Activated CD8-positive, alpha-beta T cell treated with anti-CD3 and anti-CD28 coated beads for 36 hours (primary cell): ENCODE measurements at regions not wholly inside any gene's neighbourhood (a gene's known extent, or its start where the extent isn't known, plus 50 kb on each side); places are given as distances from the start of the nearest gene placed in this dataset.

ENCODE experiments used
- ATAC-seq: fragments of 200-7000 bp; cut with Tn5 transposase; one replicate; pipeline ENCODE4 v1.10.0; 2021; ENCODE audit warnings: mild to moderate bottlenecking, moderate library complexity
- CTCF ChIA-PET: fragments of 350-600 bp; sonication (Branson Sonifier 250); formaldehyde crosslinking; loops from one replicate; lab custom pipeline; 2021; ENCODE audit warnings: antibody characterized with exemption; lab: Charles Lee
- POLR2A ChIA-PET: fragments of 350-600 bp; sonication (Branson Sonifier 250); formaldehyde crosslinking; loops from one replicate; lab custom pipeline; 2021; ENCODE audit warnings: antibody characterized with exemption; lab: Charles Lee
- DNase-seq: peaks from one replicate; pipeline ENCODE4 v3.0.0-alpha.2; 2020
- H3K27ac Mint-ChIP-seq: one replicate; pipeline ENCODE4 v1.8.0; 2021; ENCODE audit warnings: mild to moderate bottlenecking, mixed read lengths
- H3K27me3 Mint-ChIP-seq: one replicate; pipeline ENCODE4 v1.8.0; 2021; ENCODE audit warnings: mixed read lengths
- H3K36me3 Mint-ChIP-seq: one replicate; pipeline ENCODE4 v1.8.0; 2021; ENCODE audit warnings: low read depth, mixed read lengths
- H3K4me1 Mint-ChIP-seq: one replicate; pipeline ENCODE4 v1.8.0; 2021; ENCODE audit warnings: low read depth, mixed read lengths
- H3K4me3 Mint-ChIP-seq: one replicate; pipeline ENCODE4 v1.8.0; 2021; ENCODE audit warnings: mild to moderate bottlenecking, moderate library complexity, mixed read lengths
- H3K9me3 Mint-ChIP-seq: one replicate; pipeline ENCODE4 v1.8.0; 2021; ENCODE audit warnings: mixed read lengths
- intact Hi-C: fragments of 100-400 bp; cut with micrococcal nuclease; formaldehyde crosslinking; loops from one replicate; pipeline ENCODE4 v1.10.0; 2022
- TF ChIP-seq, protein P1 (sequence below): fragments of 200-600 bp; IDR thresholded peaks from one replicate; pipeline ENCODE4 v1.8.0; 2022; ENCODE audit warnings: antibody characterized with exemption, mild to moderate bottlenecking

DNA sequence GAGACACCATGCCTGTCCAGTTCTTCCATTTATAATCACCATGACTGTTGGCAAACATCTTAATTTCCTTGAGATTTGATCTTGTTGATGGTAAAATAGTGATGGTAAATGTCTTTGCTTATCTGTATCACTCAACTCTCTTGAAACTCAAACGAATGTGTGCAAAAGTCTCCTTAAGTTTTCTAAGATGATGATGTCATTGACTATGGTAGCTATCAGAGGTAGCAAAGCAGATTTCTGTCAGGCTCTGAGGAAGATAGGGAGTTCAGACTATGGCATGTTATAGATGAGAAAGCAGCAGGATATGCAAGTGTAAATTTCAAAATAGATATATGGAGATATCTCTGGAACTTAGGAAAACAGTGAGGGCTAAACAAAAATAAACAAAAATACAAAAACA, 121.0 kb upstream of the GJE1 start:
- ATAC-seq = no peak
- intact Hi-C loops = no loop called here
- H3K27me3 Mint-ChIP-seq = peaks cover 8% of the 10 kb centered on the region
- no peak overlapping the region for H3K4me3 Mint-ChIP-seq
- peaks cover 15% of the 10 kb centered on the region for H3K4me1 Mint-ChIP-seq
- no peaks in the 10 kb centered on the region for H3K36me3 Mint-ChIP-seq
- DNase-seq = no peak
- TF ChIP-seq, protein P1, sequence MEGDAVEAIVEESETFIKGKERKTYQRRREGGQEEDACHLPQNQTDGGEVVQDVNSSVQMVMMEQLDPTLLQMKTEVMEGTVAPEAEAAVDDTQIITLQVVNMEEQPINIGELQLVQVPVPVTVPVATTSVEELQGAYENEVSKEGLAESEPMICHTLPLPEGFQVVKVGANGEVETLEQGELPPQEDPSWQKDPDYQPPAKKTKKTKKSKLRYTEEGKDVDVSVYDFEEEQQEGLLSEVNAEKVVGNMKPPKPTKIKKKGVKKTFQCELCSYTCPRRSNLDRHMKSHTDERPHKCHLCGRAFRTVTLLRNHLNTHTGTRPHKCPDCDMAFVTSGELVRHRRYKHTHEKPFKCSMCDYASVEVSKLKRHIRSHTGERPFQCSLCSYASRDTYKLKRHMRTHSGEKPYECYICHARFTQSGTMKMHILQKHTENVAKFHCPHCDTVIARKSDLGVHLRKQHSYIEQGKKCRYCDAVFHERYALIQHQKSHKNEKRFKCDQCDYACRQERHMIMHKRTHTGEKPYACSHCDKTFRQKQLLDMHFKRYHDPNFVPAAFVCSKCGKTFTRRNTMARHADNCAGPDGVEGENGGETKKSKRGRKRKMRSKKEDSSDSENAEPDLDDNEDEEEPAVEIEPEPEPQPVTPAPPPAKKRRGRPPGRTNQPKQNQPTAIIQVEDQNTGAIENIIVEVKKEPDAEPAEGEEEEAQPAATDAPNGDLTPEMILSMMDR = no peak
- H3K9me3 Mint-ChIP-seq = peaks cover 2% of the 10 kb centered on the region
- ChIA-PET POLR2A (no interaction called here), CTCF (interaction anchor here (1.4 kb wide), 1 partner anchor 21 kb away, joined by 4 read pairs; no protein-coding TSS in a partner anchor)
- H3K27ac Mint-ChIP-seq = no peak overlapping the region

DNA sequence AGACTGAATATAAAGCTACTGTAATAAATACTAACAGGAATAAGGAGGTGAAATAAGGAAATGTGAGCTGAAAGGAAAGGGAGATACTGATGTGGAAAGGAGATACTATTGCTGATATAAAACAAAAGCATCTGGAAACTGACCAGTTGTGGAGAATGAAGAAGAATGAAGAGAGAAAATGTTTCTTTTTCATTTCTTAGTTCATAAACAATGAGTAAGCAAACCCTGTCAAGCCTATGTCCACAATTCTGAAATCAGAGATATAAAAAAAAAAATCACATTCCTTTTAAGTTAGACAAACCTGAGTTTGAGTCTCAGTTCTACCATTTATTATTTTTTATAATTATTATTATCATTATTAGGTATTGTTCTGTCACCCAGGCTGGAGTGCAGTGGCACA, 121.6 kb upstream of the GJE1 start:
- TF ChIP-seq, protein P1 = no peak
- POLR2A ChIA-PET = interaction anchor here (0.6 kb wide), 1 partner anchor 136 kb away, joined by 3 read pairs; no protein-coding TSS in a partner anchor
- Mint-ChIP-seq H3K9me3 (peaks cover 2% of the 10 kb centered on the region), H3K27me3 (peaks cover 10% of the 10 kb centered on the region), H3K36me3 (no peaks in the 10 kb centered on the region), H3K4me3 (no peak overlapping the region), H3K4me1 (peaks cover 15% of the 10 kb centered on the region), H3K27ac (no peak overlapping the region)
- ATAC-seq = no peak
- CTCF ChIA-PET = no interaction called here
- intact Hi-C loops = no loop called here
- no peak for DNase-seq

DNA sequence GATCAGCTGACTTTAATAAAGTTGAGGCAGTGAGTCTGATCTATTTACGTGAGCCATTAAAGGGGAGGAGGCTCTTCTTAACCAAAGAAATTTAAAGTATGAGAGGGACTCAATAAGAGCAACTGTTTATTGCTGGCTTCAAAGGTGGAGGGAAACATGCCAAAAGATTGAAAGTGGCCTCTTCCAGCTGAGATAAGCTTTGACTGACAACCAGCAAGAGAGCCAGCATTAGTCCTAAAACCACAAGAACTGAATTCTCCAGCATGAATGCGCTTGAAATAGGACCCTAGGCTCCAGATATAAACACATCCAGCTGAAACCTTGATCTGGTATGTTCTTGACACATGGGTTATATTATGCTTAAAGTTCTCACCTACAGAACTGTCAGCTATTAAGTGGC, 123.1 kb upstream of the GJE1 start:
- no peak overlapping the region for H3K4me3 Mint-ChIP-seq
- peaks cover 8% of the 10 kb centered on the region for H3K27me3 Mint-ChIP-seq
- ChIA-PET CTCF (interaction anchor here (1.0 kb wide), 1 partner anchor 20 kb away, joined by 4 read pairs; no protein-coding TSS in a partner anchor), POLR2A (interaction anchor here (1.0 kb wide), 1 partner anchor 127 kb away, joined by 3 read pairs; no protein-coding TSS in a partner anchor)
- intact Hi-C loops = no loop called here
- H3K4me1 Mint-ChIP-seq = peaks cover 13% of the 10 kb centered on the region
- DNase-seq (no peak), ATAC-seq (no peak)
- peaks cover 2% of the 10 kb centered on the region for H3K9me3 Mint-ChIP-seq
- TF ChIP-seq, protein P1 = no peak
- no peaks in the 10 kb centered on the region for H3K36me3 Mint-ChIP-seq
- H3K27ac Mint-ChIP-seq = no peak overlapping the region

DNA sequence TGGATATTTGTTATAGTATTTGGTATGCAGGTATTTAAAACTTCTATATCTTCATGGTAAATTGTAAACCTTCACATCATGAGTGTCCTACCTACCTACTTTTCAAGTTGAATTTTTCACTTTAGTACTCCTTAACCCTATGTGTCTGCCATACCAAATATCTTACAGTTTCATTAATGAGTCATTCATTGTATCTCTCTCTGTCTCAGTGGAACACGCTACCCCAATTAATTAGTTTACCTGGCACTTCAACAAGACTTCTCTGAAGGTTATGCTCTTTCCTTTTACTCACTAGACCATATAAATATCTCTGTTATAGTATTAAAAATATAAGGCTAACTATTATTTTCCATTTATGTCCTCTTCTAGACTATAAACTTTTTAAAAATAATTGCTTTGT, 123.9 kb upstream of the GJE1 start:
- POLR2A ChIA-PET = no interaction called here
- intact Hi-C loops = no loop called here
- peaks cover 8% of the 10 kb centered on the region for H3K4me1 Mint-ChIP-seq

DNA sequence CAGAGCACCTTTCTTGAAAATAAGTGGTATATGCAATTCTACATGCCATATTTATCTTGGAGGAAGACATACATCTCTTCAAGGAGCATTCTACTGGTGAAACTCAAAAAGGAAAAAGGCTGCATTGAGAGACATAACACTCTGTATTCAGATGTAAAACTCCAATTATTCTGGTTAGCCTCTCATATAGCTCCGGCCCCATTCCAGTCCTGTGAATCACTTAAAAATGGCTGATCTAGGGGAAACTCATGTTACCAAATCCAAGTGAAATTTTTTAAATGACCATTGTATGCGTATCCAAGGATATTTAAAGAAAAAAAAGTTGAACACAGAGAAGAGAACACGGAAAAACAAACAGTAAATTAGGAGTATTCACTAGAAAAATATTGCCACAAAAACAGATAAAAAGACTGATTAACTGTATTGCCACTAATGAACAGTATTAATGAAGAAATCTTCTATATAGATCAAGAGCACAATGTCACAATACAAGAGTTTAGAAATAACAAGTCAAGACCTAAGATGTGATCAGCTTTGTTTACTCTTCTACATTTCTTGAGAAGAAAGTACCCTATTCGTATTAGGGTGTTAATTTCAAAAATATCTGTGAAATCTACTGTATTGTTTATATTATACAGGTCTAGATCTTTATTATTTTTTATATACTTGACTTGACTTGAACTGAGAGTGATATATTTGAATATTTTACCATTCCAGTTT, 124.5 kb upstream of the GJE1 start:
- ChIA-PET CTCF (no interaction called here), POLR2A (no interaction called here)
- intact Hi-C loops = no loop called here
- TF ChIP-seq, protein P1 = no peak
- Mint-ChIP-seq H3K36me3 (no peaks in the 10 kb centered on the region), H3K4me1 (peaks cover 5% of the 10 kb centered on the region), H3K27ac (no peak overlapping the region), H3K4me3 (no peak overlapping the region), H3K9me3 (peaks cover 2% of the 10 kb centered on the region), H3K27me3 (peaks cover 6% of the 10 kb centered on the region)
- DNase-seq (no peak), ATAC-seq (no peak)

More for the DNA sequence above, 123.9 kb upstream of the GJE1 start:
- peaks cover 2% of the 10 kb centered on the region for H3K9me3 Mint-ChIP-seq
- TF ChIP-seq, protein P1 = no peak
- peaks cover 6% of the 10 kb centered on the region for H3K27me3 Mint-ChIP-seq
- H3K4me3 Mint-ChIP-seq = no peak overlapping the region
- no peak overlapping the region for H3K27ac Mint-ChIP-seq
- no peak for ATAC-seq
- no peak for DNase-seq
- no peaks in the 10 kb centered on the region for H3K36me3 Mint-ChIP-seq
- CTCF ChIA-PET = interaction anchor here (1.0 kb wide), 1 partner anchor 19 kb away, joined by 4 read pairs; no protein-coding TSS in a partner anchor
